Right lobe of liver (tissue), 6 donors: ENCODE measurements at regions not wholly inside any gene's neighbourhood (a gene's known extent, or its start where the extent isn't known, plus 50 kb on each side); places are given as distances from the start of the nearest gene placed in this dataset.
"Not testable (repeated sequence)": the region's sequence is repeated elsewhere in the genome, so short reads cannot be mapped to it uniquely, and the experiment has no call there.

Experiments
- ATAC-seq, 4 donors: fragments of 200-7000 bp; cut with Tn5 transposase; one replicate each; pipeline ENCODE4 v1.9.1; 2020; ENCODE audit warnings: mild to moderate bottlenecking in 4 of 4, moderate library complexity in 4 of 4
- DNase-seq, 3 donors: peaks; one replicate each; pipeline ENCODE4 v3.0.0-alpha.2; 2020
- H3K27ac ChIP-seq, 3 donors: fragments of 200-600 bp; one replicate each; pipeline ENCODE4 v1.8.0; 2022
- H3K27me3 ChIP-seq, 2 donors: fragments of 200-600 bp; one replicate each; pipeline ENCODE4 v1.8.0; 2022
- H3K36me3 ChIP-seq, 4 donors: fragments of 200-600 bp; sonication (generic) in 1 of 4; one replicate each; pipeline versions ENCODE4 v1.5.1 to v1.8.0; 2017 to 2022; ENCODE audit warnings: control low read depth in 1 of 4
- H3K4me1 ChIP-seq, 4 donors: fragments of 200-600 bp; sonication (generic) in 1 of 4; one replicate each; pipeline versions ENCODE4 v1.5.1 to v1.8.0; 2017 to 2022; ENCODE audit warnings: control low read depth in 1 of 4
- H3K4me3 ChIP-seq, 3 donors: fragments of 200-600 bp; one replicate each; pipeline ENCODE4 v1.8.0; 2022
- H3K9me3 ChIP-seq, 4 donors: fragments of 200-600 bp; sonication (generic) in 1 of 4; one replicate each; pipeline versions ENCODE4 v1.5.1 to v1.8.0; 2017 to 2022; ENCODE audit warnings: control low read depth in 1 of 4
- POLR2A ChIP-seq: fragments of 450-650 bp; IDR thresholded peaks from one replicate; pipeline ENCODE4 v1.6.1; 2017; ENCODE audit warnings: antibody characterized with exemption, mild to moderate bottlenecking
- WGBS: methylation state at CpG from one replicate; pipeline ENCODE4 v1.1.6; 2018; ENCODE audit warnings: low coverage, low lambda C conversion rate; ENCODE audit not compliant: insufficient coverage; ENCODE audit errors: missing lambda C conversion rate; 5-methylcytosine and 5-hydroxymethylcytosine counted together
- intact Hi-C, 2 donors: fragments of 100-400 bp; cut with DNase I; formaldehyde crosslinking; loops; one replicate each; pipeline versions ENCODE4 v1.11.2 to v1.14.1; 2022
- TF ChIP-seq, protein P1 (sequence below), 4 donors: fragments of 200-600 bp in 3 of 4; fragments of 450-650 bp in 1 of 4; IDR thresholded peaks; one replicate each; pipeline versions ENCODE4 v1.5.1 to v1.8.0; 2016 to 2022; ENCODE audit warnings: antibody characterized with exemption in 4 of 4, mild to moderate bottlenecking in 2 of 4
- donor health status: DM: no; HTN: yes; CAD: no.
- donor health status: DM: no; HTN: no; CAD: no.
- donor health status: DM: no; HTN: no; CAD: no.
- donor health status: DM: no; HTN: yes; CAD: no.
- donor health status: DM: no; HTN: yes; CAD: no.

DNA sequence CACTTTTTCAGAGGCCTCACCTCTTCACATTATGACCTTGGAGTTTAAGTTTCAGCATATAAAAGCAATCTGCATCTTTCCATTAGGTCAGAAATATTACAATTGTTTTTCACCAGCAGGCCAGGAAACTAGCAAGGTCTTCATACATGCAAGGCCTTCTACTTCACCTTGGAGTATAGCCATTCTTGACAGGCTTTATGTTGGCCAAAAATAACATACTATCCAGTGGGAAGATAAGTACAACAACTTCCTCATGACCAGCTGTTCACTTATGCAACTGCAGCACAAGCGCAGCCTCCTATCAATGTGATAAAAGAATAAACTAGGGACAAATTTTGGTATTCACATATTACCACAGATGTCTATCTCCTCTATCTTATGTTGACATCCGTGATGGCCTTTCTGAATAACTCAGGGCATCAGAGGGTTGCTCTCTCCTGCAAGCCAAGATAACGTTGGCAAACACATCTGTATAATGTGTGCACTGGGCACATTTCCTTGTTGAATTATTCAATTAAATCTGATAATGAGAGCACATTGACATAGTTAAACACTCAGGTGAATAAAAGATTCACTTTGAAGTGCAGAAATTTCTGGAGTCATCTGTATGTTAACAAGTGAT, 239.8 kb downstream of the FZD1 start:
- ATAC-seq (no peak), DNase-seq (no peak)
- Histone ChIP-seq H3K27ac (no peak overlapping the region), H3K27me3 (no peaks in the 10 kb centered on the region), H3K9me3 (no peaks in the 10 kb centered on the region), H3K4me3 (no peak overlapping the region), H3K36me3 (no peaks in the 10 kb centered on the region), H3K4me1 (no peaks in the 10 kb centered on the region)
- TF ChIP-seq, protein P1, sequence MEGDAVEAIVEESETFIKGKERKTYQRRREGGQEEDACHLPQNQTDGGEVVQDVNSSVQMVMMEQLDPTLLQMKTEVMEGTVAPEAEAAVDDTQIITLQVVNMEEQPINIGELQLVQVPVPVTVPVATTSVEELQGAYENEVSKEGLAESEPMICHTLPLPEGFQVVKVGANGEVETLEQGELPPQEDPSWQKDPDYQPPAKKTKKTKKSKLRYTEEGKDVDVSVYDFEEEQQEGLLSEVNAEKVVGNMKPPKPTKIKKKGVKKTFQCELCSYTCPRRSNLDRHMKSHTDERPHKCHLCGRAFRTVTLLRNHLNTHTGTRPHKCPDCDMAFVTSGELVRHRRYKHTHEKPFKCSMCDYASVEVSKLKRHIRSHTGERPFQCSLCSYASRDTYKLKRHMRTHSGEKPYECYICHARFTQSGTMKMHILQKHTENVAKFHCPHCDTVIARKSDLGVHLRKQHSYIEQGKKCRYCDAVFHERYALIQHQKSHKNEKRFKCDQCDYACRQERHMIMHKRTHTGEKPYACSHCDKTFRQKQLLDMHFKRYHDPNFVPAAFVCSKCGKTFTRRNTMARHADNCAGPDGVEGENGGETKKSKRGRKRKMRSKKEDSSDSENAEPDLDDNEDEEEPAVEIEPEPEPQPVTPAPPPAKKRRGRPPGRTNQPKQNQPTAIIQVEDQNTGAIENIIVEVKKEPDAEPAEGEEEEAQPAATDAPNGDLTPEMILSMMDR (IDR thresholded peaks at IDR 0.05): no peak
- TF ChIP-seq POLR2A: no peak
- intact Hi-C loops: no loop called here
- 43% methylated on average over 3 of the region's 3 CpGs for WGBS

DNA sequence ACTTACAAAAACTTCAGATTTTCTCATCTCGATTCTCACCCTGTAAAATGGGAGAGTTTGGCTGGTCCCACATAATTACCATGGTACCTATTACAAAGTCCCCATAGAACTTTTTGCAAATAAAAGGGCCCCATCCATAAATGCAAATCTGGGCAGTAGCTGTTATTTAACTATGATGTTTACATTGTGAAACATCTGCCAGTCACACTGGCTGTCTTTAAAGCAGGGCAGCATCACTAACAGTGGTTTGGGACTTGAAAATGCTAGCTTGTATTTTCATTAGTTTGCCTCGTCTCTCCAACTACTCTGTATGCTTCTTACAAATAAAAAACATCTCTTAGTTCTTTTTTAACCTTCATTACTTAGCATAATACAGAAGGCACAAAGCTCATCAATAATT, 240.7 kb downstream of the FZD1 start:
- Histone ChIP-seq H3K36me3 (no peaks in the 10 kb centered on the region), H3K4me1 (no peaks in the 10 kb centered on the region), H3K27me3 (no peaks in the 10 kb centered on the region), H3K27ac (no peak overlapping the region), H3K9me3 (no peaks in the 10 kb centered on the region), H3K4me3 (no peak overlapping the region)
- no peak for DNase-seq
- no peak for ATAC-seq
- 74% methylated on average over 2 of the region's 2 CpGs for WGBS
- no peak for TF ChIP-seq POLR2A
- TF ChIP-seq, protein P1 (IDR thresholded peaks at IDR 0.05): no peak
- intact Hi-C loops: no loop called here

DNA sequence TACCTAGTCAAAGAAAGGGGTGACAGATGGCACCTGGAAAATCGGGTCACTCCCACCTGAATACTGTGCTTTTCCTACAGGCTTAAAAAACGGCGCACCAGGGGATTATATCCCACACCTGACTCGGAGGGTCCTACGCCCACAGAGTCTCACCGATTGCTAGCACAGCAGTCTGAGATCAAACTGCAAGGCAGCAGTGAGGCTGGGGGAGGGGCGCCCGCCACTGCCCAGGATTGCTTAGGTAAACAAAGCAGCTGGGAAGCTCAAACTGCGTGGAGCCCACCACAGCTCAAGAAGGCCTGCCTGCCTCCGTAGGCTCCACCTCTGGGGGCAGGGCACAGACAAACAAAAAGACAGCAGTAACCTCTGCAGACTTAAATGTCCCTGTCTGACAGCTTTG, 242.7 kb downstream of the FZD1 start:
- H3K9me3 ChIP-seq, H3K27me3 ChIP-seq, H3K4me3 ChIP-seq, intact Hi-C loops, ATAC-seq, DNase-seq, H3K27ac ChIP-seq, H3K4me1 ChIP-seq, H3K36me3 ChIP-seq: not testable (repeated sequence)
- no CpG with 5 or more reads among the region's 10 CpGs for WGBS

DNA sequence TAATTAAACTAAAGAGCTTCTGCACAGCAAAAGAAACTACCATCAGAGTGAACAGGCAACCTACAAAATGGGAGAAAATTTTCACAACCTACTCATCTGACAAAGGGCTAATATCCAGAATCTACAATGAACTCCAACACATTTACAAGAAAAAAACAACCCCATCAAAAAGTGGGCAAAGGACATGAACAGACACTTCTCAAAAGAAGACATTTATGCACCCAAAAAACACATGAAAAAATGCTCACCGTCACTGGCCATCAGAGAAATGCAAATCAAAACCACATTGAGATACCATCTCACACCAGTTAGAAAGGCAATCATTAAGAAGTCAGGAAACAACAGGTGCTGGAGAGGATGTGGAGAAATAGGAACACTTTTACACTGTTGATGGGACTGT, 247.6 kb downstream of the FZD1 start:
- H3K36me3 ChIP-seq, ATAC-seq, H3K9me3 ChIP-seq, H3K27ac ChIP-seq, H3K27me3 ChIP-seq, intact Hi-C loops, H3K4me1 ChIP-seq, DNase-seq, H3K4me3 ChIP-seq: not testable (repeated sequence)
- WGBS: 62% methylated on average over 1 of the region's 1 CpG

DNA sequence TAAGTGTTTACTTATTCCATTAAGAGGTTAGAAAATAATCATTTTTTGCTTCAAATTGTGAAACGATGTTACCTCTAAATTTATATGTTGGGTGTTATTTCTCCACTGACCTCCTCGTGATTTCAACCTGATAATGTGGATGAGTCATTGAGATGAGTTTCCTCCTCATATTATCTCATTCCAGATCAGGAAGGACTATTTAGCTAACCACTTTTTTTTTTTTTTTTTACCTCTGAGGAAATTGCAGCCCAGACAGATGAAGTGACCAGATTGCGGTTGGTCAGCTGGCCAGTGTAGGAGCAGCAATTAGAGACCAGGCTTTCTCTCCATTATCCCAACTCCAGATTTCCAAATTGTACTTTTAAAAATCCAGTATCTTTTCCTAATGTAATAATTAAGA, 248.7 kb downstream of the FZD1 start:
- no peaks in the 10 kb centered on the region for H3K27me3 ChIP-seq
- no peak for ATAC-seq
- TF ChIP-seq POLR2A: no peak
- TF ChIP-seq, protein P1 (IDR thresholded peaks at IDR 0.05): no peak
- intact Hi-C loops: no loop called here
- WGBS: 68% methylated on average over 3 of the region's 3 CpGs
- H3K27ac ChIP-seq: no peak overlapping the region
- no peak for DNase-seq
- H3K4me1 ChIP-seq: no peaks in the 10 kb centered on the region
- H3K4me3 ChIP-seq: no peak overlapping the region
- H3K9me3 ChIP-seq: no peaks in the 10 kb centered on the region
- no peaks in the 10 kb centered on the region for H3K36me3 ChIP-seq

DNA sequence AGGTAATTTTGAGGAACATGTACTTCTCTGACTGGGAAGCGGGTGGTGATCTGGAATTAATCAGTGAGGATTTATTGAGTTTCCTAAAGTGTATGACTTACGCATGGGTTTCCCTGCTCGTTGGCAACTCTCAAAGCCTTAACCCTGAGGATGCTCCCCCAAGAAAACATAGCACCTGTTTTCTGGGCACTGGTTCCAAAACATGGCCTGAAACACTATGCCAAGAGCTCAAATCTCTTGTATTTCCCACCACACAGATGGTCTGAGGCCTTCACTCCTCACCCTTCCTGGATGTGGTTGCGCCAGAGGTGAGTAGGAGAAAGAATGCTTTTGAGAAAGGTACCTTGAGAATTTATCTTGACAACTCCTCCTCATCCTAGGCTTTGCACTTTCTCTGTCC, 250.4 kb downstream of the FZD1 start:
- ATAC-seq: no peak
- H3K4me1 ChIP-seq: no peaks in the 10 kb centered on the region
- H3K4me3 ChIP-seq: no peak overlapping the region
- no peaks in the 10 kb centered on the region for H3K9me3 ChIP-seq
- no peak for DNase-seq
- WGBS: 88% methylated on average over 4 of the region's 4 CpGs
- H3K27ac ChIP-seq: no peak overlapping the region
- TF ChIP-seq POLR2A: no peak
- TF ChIP-seq, protein P1 (IDR thresholded peaks at IDR 0.05): no peak
- H3K27me3 ChIP-seq: no peaks in the 10 kb centered on the region
- H3K36me3 ChIP-seq: no peaks in the 10 kb centered on the region
- intact Hi-C loops: no loop called here
